GM18951 (cell line): ENCODE measurements at regions not wholly inside any gene's neighbourhood (a gene's known extent, or its start where the extent isn't known, plus 50 kb on each side); places are given as distances from the start of the nearest gene placed in this dataset.

Experiments used
- POLR2A ChIP-seq: IDR thresholded peaks from 4 replicates; pipeline ENCODE4 v1.6.1; 2011; ENCODE audit warnings: mild to moderate bottlenecking; ENCODE audit not compliant: insufficient read length, insufficient read depth; ENCODE audit errors: extremely low read depth
- in situ Hi-C: fragments of 300-500 bp; cut with MboI; formaldehyde crosslinking; loops from one replicate; pipeline ENCODE4 v1.12.0; 2022; ENCODE audit warnings: low sequenced_read_pairs, mixed read lengths, inconsistent platforms; ENCODE audit not compliant: unreplicated experiment

DNA sequence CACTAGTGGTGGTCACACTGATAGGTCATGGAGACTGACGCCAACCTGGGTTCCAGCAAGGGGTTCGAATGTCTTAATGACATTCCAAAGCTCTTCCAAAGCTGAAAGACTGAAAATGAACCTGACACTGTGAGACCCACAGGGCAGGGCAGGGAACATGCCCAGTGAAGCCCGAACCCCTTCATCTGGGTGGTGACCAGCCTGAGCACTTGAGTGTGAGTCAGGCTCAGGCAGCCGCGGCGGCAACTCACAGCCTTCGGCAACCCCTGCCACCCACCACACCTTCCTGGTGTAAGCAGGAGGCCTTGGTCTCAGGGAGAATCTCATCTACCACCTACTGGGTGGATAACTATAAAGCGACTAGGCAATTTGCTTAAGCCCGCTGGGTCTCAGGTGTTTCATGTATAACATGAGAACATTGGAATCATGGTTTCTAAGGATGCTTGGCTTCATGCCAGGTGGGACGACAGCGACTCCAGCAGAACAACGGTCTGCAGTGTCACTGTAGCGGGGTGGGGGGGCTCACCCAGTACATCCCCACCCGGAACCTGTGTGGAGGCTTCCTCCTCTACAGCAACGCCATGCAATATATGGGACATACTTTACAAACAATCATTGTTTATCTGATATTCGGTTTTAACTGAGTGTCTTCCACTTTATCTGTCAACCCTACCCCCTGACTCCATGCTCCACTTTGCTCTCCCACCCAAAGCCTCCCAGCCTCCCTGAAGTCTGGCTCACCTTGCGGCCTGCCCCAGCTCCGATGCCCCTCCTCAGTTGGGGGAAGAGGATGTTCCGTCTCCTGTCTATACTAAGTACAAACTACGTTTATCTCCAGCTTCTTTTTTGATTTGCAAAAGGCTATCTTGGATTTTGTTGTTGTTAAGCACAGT lies 125.0 kb upstream of the MEF2A start:
- TF ChIP-seq POLR2A, result no peak
- in situ Hi-C loops, result no loop called here

GRCh38 chr15:99441444-99441800 lies 124.4 kb upstream of the MEF2A start:
- no peak for TF ChIP-seq POLR2A
- in situ Hi-C loops, result no loop called here

DNA sequence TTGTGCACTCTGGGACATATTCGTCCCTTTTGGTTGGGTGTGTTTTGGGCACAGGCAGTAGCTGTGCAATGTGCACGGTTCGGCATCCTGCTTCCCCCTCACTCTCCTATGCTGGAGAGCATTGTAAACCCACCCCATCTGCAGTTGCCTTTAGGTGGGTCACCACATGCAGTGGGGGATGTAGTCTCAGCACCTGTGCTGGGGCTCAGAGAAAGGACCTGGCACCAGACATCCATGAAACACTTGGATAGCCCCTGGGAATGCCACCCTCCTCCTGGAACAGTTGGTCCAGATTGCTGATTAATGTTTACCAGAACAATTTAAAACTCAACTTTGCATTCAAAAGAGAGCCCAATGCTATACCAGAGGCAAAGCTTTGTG lies 123.9 kb upstream of the MEF2A start:
- no peak for TF ChIP-seq POLR2A
- in situ Hi-C loops, result no loop called here

- TF ChIP-seq POLR2A, result no peak
- in situ Hi-C loops, result no loop called here
Observed at GRCh38 chr15:99442252-99442897, 123.4 kb upstream of the MEF2A start.

GRCh38 chr15:99443056-99443756 lies 122.6 kb upstream of the MEF2A start:
- TF ChIP-seq POLR2A, result no peak
- in situ Hi-C loops, result no loop called here

DNA sequence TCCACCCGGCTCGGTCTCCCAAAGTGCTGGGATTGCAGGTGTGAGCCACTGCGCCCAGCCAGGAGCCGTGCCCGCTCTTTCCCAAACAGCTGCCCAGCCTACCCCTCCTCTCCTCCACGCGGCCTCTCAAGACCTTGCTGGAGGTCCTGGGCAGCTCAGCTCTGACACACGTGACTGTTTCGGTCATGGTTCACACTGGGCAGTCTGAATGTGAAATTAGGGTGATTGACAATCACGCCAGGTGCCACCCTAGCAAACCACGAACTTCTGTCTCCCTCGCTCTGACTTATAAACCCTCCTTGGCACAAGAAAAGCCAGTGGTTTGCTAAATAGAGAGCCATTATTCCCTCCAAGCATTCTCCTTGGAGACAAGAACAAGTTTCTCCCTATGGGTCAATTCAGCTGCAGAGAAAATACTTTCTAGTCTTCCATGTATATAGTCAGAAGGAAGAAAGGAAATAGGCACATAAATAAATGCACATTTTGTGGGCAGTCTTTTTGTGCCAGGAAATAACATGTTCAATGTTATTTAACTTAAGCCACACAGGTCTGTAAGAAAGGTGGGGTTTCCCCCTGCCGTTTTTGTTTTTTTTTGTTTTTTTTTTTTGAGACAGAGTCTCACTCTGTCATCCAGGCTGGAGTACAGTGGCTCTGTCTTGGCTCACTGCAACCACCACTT lies 121.9 kb upstream of the MEF2A start:
- TF ChIP-seq POLR2A, result no peak
- in situ Hi-C loops, result no loop called here

GRCh38 chr15:99445272-99445850 lies 120.4 kb upstream of the MEF2A start:
- in situ Hi-C loops, result no loop called here
- TF ChIP-seq POLR2A, result no peak

DNA sequence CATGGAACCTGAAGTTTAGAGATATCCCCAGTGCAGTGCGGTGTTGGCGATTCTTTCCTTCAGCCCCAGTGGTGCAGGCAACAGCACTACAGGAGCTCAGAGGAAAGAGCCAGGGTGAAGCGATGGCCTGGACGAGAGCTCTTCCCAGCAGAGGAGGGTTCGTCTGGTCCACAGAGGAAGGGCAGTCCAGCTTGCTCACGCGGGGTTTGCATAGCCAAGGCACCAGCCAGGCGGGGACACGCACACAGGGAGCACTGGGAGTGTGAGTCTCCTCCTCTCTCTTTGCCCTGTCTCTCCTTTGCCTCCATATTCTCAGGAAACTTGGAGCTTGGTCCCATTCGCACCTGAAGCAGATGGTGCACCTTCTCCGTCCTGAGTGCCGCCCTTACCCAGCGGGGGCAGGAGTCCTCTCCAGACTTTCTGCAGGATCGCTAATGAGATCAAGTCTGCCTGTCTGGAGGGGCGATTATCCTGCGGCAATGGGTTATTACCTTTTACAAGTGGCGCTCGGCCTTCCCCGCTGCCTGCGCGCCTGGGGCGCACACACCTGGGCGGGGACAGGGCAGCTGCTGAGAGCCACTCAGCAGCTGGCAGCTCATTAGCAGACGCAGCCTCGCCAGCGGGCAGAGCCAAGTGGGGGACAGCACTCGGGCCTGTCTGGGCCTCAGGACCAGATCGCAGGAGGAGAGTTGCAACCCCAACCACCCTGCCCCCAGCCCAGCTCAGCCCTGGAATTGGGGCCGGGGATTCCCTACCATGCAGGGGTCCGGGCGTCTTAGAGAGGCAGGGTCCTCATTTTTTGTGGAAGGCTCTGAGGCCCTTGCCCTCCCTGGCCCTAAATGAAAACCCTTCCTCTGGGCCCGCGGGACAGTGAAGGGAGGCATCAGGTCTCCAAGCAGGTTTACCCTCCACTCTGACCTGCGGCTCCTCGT lies 119.0 kb upstream of the MEF2A start:
- in situ Hi-C loops, result no loop called here
- TF ChIP-seq POLR2A, result no peak

- in situ Hi-C loops, result no loop called here
Observed at GRCh38 chr15:99447497-99448371, 118.0 kb upstream of the MEF2A start.

DNA sequence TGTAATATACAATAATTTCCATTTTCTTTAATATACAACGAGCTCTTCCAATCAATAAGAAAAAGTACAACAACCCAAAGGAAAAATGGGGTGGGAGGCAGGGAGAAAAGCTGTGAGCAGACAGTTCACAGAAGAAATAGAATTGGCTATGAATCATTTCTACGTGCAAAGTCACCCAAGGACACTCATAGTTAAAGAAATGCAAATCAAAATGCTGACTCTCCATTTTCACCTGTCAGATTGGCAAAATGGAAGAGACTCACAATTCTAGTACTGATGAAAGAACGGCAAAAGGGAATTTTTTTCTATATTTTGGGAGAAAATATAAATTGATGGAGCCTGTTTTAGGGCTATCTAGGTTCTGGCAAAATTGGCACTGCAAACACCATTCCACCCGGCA lies 116.3 kb upstream of the MEF2A start:
- no peak for TF ChIP-seq POLR2A
- in situ Hi-C loops, result no loop called here

More at GRCh38 chr15:99447497-99448371, 118.0 kb upstream of the MEF2A start:
- TF ChIP-seq POLR2A, result no peak

GRCh38 chr15:99450896-99451358 lies 114.9 kb upstream of the MEF2A start:
- in situ Hi-C loops, result no loop called here
- no peak for TF ChIP-seq POLR2A
